NT2/D1 (cell line): ENCODE measurements at regions not wholly inside any gene's neighbourhood (a gene's known extent, or its start where the extent isn't known, plus 50 kb on each side); places are given as distances from the start of the nearest gene placed in this dataset.
"Not testable (repeated sequence)": the region's sequence is repeated elsewhere in the genome, so short reads cannot be mapped to it uniquely, and the experiment has no call there.

ENCODE experiments used
- DNase-seq: peaks from one replicate; pipeline ENCODE4 v3.0.0-alpha.2; 2011; ENCODE audit warnings: low read depth, low spot score
- H3K27me3 ChIP-seq: 2 replicates; pipeline ENCODE4 v1.6.0; 2011; ENCODE audit warnings: mild to moderate bottlenecking; ENCODE audit not compliant: insufficient read length, insufficient read depth
- H3K36me3 ChIP-seq: 2 replicates; pipeline ENCODE4 v1.6.1; 2011; ENCODE audit warnings: mild to moderate bottlenecking, low read length, mixed read lengths; ENCODE audit not compliant: insufficient read depth, insufficient read length
- H3K4me1 ChIP-seq: 2 replicates; pipeline ENCODE4 v1.5.1; 2011; ENCODE audit not compliant: insufficient read depth, insufficient read length
- H3K4me3 ChIP-seq: 2 replicates; pipeline ENCODE4 v1.5.1; 2011; ENCODE audit warnings: low read depth; ENCODE audit not compliant: insufficient read length
- H3K9ac ChIP-seq: 2 replicates; pipeline ENCODE4 v1.6.0; 2011; ENCODE audit warnings: low read depth; ENCODE audit not compliant: insufficient read length
- H3K9me3 ChIP-seq: 2 replicates; pipeline ENCODE4 v1.5.1; 2011; ENCODE audit warnings: mild to moderate bottlenecking, low read length; ENCODE audit not compliant: insufficient read depth
- SUZ12 ChIP-seq: IDR thresholded peaks from 2 replicates; pipeline ENCODE4 v1.6.1; 2011; ENCODE audit not compliant: insufficient read length, insufficient read depth; ENCODE audit errors: extremely low read depth
- YY1 ChIP-seq: IDR thresholded peaks from 2 replicates; pipeline ENCODE4 v1.6.1; 2011; ENCODE audit not compliant: insufficient read length, insufficient read depth
- ZNF274 ChIP-seq: IDR thresholded peaks from 2 replicates; pipeline ENCODE4 v1.6.1; 2011; ENCODE audit warnings: mild to moderate bottlenecking, low read depth, low read length

- H3K4me1 ChIP-seq, result no peaks in the 10 kb centered on the region
- H3K9ac ChIP-seq, result no peak overlapping the region
- no peak overlapping the region for H3K4me3 ChIP-seq
- no peaks in the 10 kb centered on the region for H3K27me3 ChIP-seq
- H3K9me3 ChIP-seq, result peaks cover 5% of the 10 kb centered on the region; the same call in 1 of the 2 replicates
- no peaks in the 10 kb centered on the region for H3K36me3 ChIP-seq
- TF ChIP-seq SUZ12, result no peak
- no peak for TF ChIP-seq YY1
- TF ChIP-seq ZNF274, result no peak
- DNase-seq, result no peak
Measured at GRCh38 chr2:63710732-63711131, 122.0 kb downstream of the MDH1 start.

- Histone ChIP-seq H3K27me3 (no peaks in the 10 kb centered on the region), H3K36me3 (no peaks in the 10 kb centered on the region), H3K4me1 (no peaks in the 10 kb centered on the region), H3K4me3 (no peak overlapping the region), H3K9me3 (peaks cover 5% of the 10 kb centered on the region; the same call in 1 of the 2 replicates), H3K9ac (no peak overlapping the region)
- TF ChIP-seq SUZ12, result no peak
- TF ChIP-seq YY1, result no peak
- TF ChIP-seq ZNF274, result no peak
- DNase-seq, result no peak
Measured at GRCh38 chr2:63712748-63713147, 124.0 kb downstream of the MDH1 start.

GRCh38 chr2:63716146-63716545 lies 125.5 kb upstream of the UGP2 start:
- no peaks in the 10 kb centered on the region; the same call in 1 of the 2 replicates for H3K9me3 ChIP-seq
- no peak overlapping the region for H3K9ac ChIP-seq
- no peaks in the 10 kb centered on the region for H3K36me3 ChIP-seq
- no peak for DNase-seq
- H3K4me3 ChIP-seq, result no peak overlapping the region
- H3K4me1 ChIP-seq, result no peaks in the 10 kb centered on the region
- H3K27me3 ChIP-seq, result no peaks in the 10 kb centered on the region
- TF ChIP-seq YY1, result no peak
- TF ChIP-seq SUZ12, result no peak
- TF ChIP-seq ZNF274, result no peak

- no peak overlapping the region for H3K4me3 ChIP-seq
- H3K4me1 ChIP-seq, result no peaks in the 10 kb centered on the region
- no peaks in the 10 kb centered on the region; the same call in 1 of the 2 replicates for H3K9me3 ChIP-seq
- no peak for DNase-seq
- H3K36me3 ChIP-seq, result no peaks in the 10 kb centered on the region
- H3K9ac ChIP-seq, result no peak overlapping the region
- TF ChIP-seq YY1 (no peak), ZNF274 (no peak), SUZ12 (no peak)
- H3K27me3 ChIP-seq, result no peaks in the 10 kb centered on the region
Measured at GRCh38 chr2:63719052-63719451, 122.6 kb upstream of the UGP2 start.

GRCh38 chr2:63721082-63721424 lies 120.6 kb upstream of the UGP2 start:
- DNase-seq, result no peak
- Histone ChIP-seq H3K4me1 (no peaks in the 10 kb centered on the region), H3K27me3 (no peaks in the 10 kb centered on the region), H3K36me3 (no peaks in the 10 kb centered on the region), H3K9me3 (no peaks in the 10 kb centered on the region; the same call in 1 of the 2 replicates), H3K9ac (no peak overlapping the region), H3K4me3 (no peak overlapping the region)
- TF ChIP-seq SUZ12 (no peak), YY1 (no peak), ZNF274 (no peak)

- H3K9ac ChIP-seq, result not testable (repeated sequence)
Measured at GRCh38 chr2:63722284-63722683, 119.4 kb upstream of the UGP2 start.

GRCh38 chr2:63723709-63724108 lies 118.0 kb upstream of the UGP2 start:
- no peaks in the 10 kb centered on the region for H3K36me3 ChIP-seq
- H3K4me3 ChIP-seq, result no peak overlapping the region
- no peak overlapping the region for H3K9ac ChIP-seq
- H3K4me1 ChIP-seq, result no peaks in the 10 kb centered on the region
- no peak for TF ChIP-seq SUZ12
- TF ChIP-seq ZNF274, result no peak
- no peak for TF ChIP-seq YY1
- H3K27me3 ChIP-seq, result no peaks in the 10 kb centered on the region
- no peaks in the 10 kb centered on the region; the same call in 1 of the 2 replicates for H3K9me3 ChIP-seq
- DNase-seq, result no peak

More at GRCh38 chr2:63722284-63722683, 119.4 kb upstream of the UGP2 start:
- not testable (repeated sequence) for DNase-seq, H3K4me1 ChIP-seq, H3K9me3 ChIP-seq, H3K4me3 ChIP-seq, H3K27me3 ChIP-seq, H3K36me3 ChIP-seq

GRCh38 chr2:63725212-63725611 lies 116.5 kb upstream of the UGP2 start:
- H3K4me3 ChIP-seq, H3K9me3 ChIP-seq, H3K27me3 ChIP-seq, H3K4me1 ChIP-seq, H3K9ac ChIP-seq, DNase-seq, H3K36me3 ChIP-seq: not testable (repeated sequence)
